Neutrophil (primary cell): ENCODE measurements at regions not wholly inside any gene's neighbourhood (a gene's known extent, or its start where the extent isn't known, plus 50 kb on each side); places are given as distances from the start of the nearest gene placed in this dataset.

ENCODE experiments used
- H3K27ac ChIP-seq: fragments of 200-600 bp; sonication (generic); 2 replicates; pipeline ENCODE4 v1.5.1; 2016; ENCODE audit warnings: mild to moderate bottlenecking, moderate library complexity
- H3K27me3 ChIP-seq: fragments of 200-600 bp; sonication (generic); 2 replicates; pipeline ENCODE4 v1.6.0; 2016; ENCODE audit warnings: mild to moderate bottlenecking
- H3K36me3 ChIP-seq: fragments of 200-600 bp; sonication (generic); 2 replicates; pipeline ENCODE4 v1.5.1; 2017
- H3K4me1 ChIP-seq, 2 experiments: fragments of 200-600 bp in 1 of 2; sonication (generic) in 1 of 2; 1 replicate in 1 of 2; 2 replicates in 1 of 2; pipeline versions ENCODE4 v1.5.1 to v1.6.1; 2013 to 2016; ENCODE audit warnings: low read depth in 1 of 2, low read length in 1 of 2, mild to moderate bottlenecking in 1 of 2, moderate library complexity in 1 of 2; ENCODE audit not compliant: control insufficient read depth in 1 of 2, insufficient read depth in 1 of 2
- H3K4me3 ChIP-seq, 2 experiments: fragments of 200-600 bp in 1 of 2; sonication (generic) in 1 of 2; 1 replicate in 1 of 2; 2 replicates in 1 of 2; pipeline ENCODE4 v1.5.1; 2013 to 2016; ENCODE audit warnings: low read depth in 1 of 2, low read length in 1 of 2, mild to moderate bottlenecking in 1 of 2, moderate library complexity in 1 of 2
- H3K9me3 ChIP-seq: fragments of 200-600 bp; sonication (generic); 2 replicates; pipeline ENCODE4 v1.5.1; 2016
- CTCF ChIP-seq: fragments of 200-600 bp; sonication (generic); IDR thresholded peaks from 2 replicates; pipeline ENCODE4 v1.5.1; 2016; ENCODE audit warnings: antibody characterized with exemption

GRCh38 chr5:8481007-8481406, 612.1 kb downstream of the MTRR start:
- no peak for TF ChIP-seq CTCF
- Histone ChIP-seq H3K36me3 (no peaks in the 10 kb centered on the region), H3K4me1 (no peaks in the 10 kb centered on the region), H3K27ac (no peak overlapping the region), H3K9me3 (no peaks in the 10 kb centered on the region), H3K4me3 (no peak overlapping the region), H3K27me3 (no peaks in the 10 kb centered on the region)

GRCh38 chr5:8491254-8491653, 622.3 kb downstream of the MTRR start:
- TF ChIP-seq CTCF, result no peak
- Histone ChIP-seq H3K4me1 (no peaks in the 10 kb centered on the region), H3K9me3 (peaks cover 3% of the 10 kb centered on the region), H3K36me3 (no peaks in the 10 kb centered on the region), H3K27ac (no peak overlapping the region), H3K27me3 (no peaks in the 10 kb centered on the region), H3K4me3 (no peak overlapping the region)

GRCh38 chr5:8493176-8493575, 624.2 kb downstream of the MTRR start:
- no peaks in the 10 kb centered on the region for H3K27me3 ChIP-seq
- H3K9me3 ChIP-seq, result peaks cover 3% of the 10 kb centered on the region
- no peaks in the 10 kb centered on the region for H3K4me1 ChIP-seq
- H3K36me3 ChIP-seq, result no peaks in the 10 kb centered on the region
- H3K27ac ChIP-seq, result no peak overlapping the region
- no peak overlapping the region for H3K4me3 ChIP-seq
- no peak for TF ChIP-seq CTCF

- H3K27ac ChIP-seq, result no peak overlapping the region
- no peaks in the 10 kb centered on the region for H3K9me3 ChIP-seq
- H3K4me1 ChIP-seq, result no peaks in the 10 kb centered on the region
- H3K4me3 ChIP-seq, result no peak overlapping the region
- no peaks in the 10 kb centered on the region for H3K27me3 ChIP-seq
- TF ChIP-seq CTCF, result no peak
- no peaks in the 10 kb centered on the region for H3K36me3 ChIP-seq
Observed at GRCh38 chr5:8500426-8500825, 631.5 kb downstream of the MTRR start.

- H3K27me3 ChIP-seq, result no peaks in the 10 kb centered on the region
- no peak overlapping the region for H3K27ac ChIP-seq
- no peaks in the 10 kb centered on the region for H3K36me3 ChIP-seq
- no peaks in the 10 kb centered on the region for H3K4me1 ChIP-seq
- no peak for TF ChIP-seq CTCF
- no peaks in the 10 kb centered on the region for H3K9me3 ChIP-seq
- no peak overlapping the region for H3K4me3 ChIP-seq
Observed at GRCh38 chr5:8505196-8505595, 636.2 kb downstream of the MTRR start.

GRCh38 chr5:8508231-8508630, 639.3 kb downstream of the MTRR start:
- Histone ChIP-seq H3K4me3 (no peak overlapping the region), H3K9me3 (no peaks in the 10 kb centered on the region), H3K27ac (no peak overlapping the region), H3K4me1 (no peaks in the 10 kb centered on the region), H3K27me3 (no peaks in the 10 kb centered on the region), H3K36me3 (no peaks in the 10 kb centered on the region)
- no peak for TF ChIP-seq CTCF
